HEK293 (cell line): ENCODE measurements at regions not wholly inside any gene's neighbourhood (a gene's known extent, or its start where the extent isn't known, plus 50 kb on each side); places are given as distances from the start of the nearest gene placed in this dataset.

ENCODE experiments used
- CTCF ChIA-PET: fragments of 350-600 bp; formaldehyde crosslinking; extraction: SDS; loops from one replicate; lab custom pipeline; 2021; ENCODE audit warnings: antibody characterized with exemption; lab: Yijun Ruan, JAX
- POLR2A ChIA-PET: fragments of 300-600 bp; formaldehyde crosslinking; extraction: SDS; loops from one replicate; lab custom pipeline; 2020; ENCODE audit warnings: antibody characterized with exemption, inconsistent platforms; lab: Yijun Ruan, JAX
- H3K27ac ChIP-seq: fragments of 200-500 bp; sonication (Bioruptor generic); 2 replicates; pipeline ENCODE4 v1.5.1; 2014; ENCODE audit warnings: low read depth, low read length, control low read depth, inconsistent platforms; ENCODE audit errors: extremely low read depth
- H3K36me3 ChIP-seq, 2 experiments: fragments of 200-500 bp in 1 of 2; sonication (Bioruptor generic) in 1 of 2; 1 replicate in 1 of 2; 2 replicates in 1 of 2; pipeline ENCODE4 v1.5.1; 2014 to 2017; ENCODE audit warnings: inconsistent platforms in 2 of 2, low read length in 2 of 2; ENCODE audit not compliant: control insufficient read depth in 2 of 2, insufficient read depth in 1 of 2
- H3K4me1 ChIP-seq: fragments of 200-500 bp; sonication (Bioruptor generic); 2 replicates; pipeline ENCODE4 v1.5.1; 2014; ENCODE audit warnings: mild to moderate bottlenecking, low read length, inconsistent platforms; ENCODE audit not compliant: control insufficient read depth, insufficient read depth
- H3K4me3 ChIP-seq: 2 replicates; pipeline ENCODE4 v1.5.1; 2011; ENCODE audit warnings: low read depth, mild to moderate bottlenecking, control low read depth, low read length, moderate library complexity
- H3K9me3 ChIP-seq: fragments of 200-500 bp; sonication (Bioruptor generic); 2 replicates; pipeline ENCODE4 v1.5.1; 2014; ENCODE audit warnings: low read depth, low read length, inconsistent platforms; ENCODE audit not compliant: control insufficient read depth, insufficient read depth
- GLI2 ChIP-seq: fragments of 450-650 bp; formaldehyde crosslinking; IDR thresholded peaks from 2 replicates; pipeline ENCODE4; 2017; ENCODE audit warnings: missing biosample characterization, missing genetic modification characterization, low read depth, borderline replicate concordance
- GLIS1 ChIP-seq: fragments of 450-650 bp; formaldehyde crosslinking; IDR thresholded peaks from 2 replicates; pipeline ENCODE4 v1.5.1; 2016; ENCODE audit warnings: missing biosample characterization, missing genetic modification characterization
- OVOL3 ChIP-seq: fragments of 450-650 bp; formaldehyde crosslinking; IDR thresholded peaks from 2 replicates; pipeline ENCODE4 v1.5.1; 2016; ENCODE audit warnings: missing biosample characterization, missing genetic modification characterization
- ZNF10 ChIP-seq: fragments of 450-650 bp; formaldehyde crosslinking; IDR thresholded peaks from 2 replicates; pipeline ENCODE4 v1.5.1; 2017; ENCODE audit warnings: missing biosample characterization, missing genetic modification characterization
- ZNF138 ChIP-seq: fragments of 450-650 bp; formaldehyde crosslinking; IDR thresholded peaks from 2 replicates; pipeline ENCODE4 v1.5.1; 2016; ENCODE audit warnings: missing biosample characterization, missing genetic modification characterization, borderline replicate concordance
- ZNF146 ChIP-seq: fragments of 450-650 bp; formaldehyde crosslinking; IDR thresholded peaks from 2 replicates; pipeline ENCODE4 v1.5.1; 2016; ENCODE audit warnings: missing biosample characterization, missing genetic modification characterization
- ZNF174 ChIP-seq: fragments of 450-650 bp; formaldehyde crosslinking; IDR thresholded peaks from 2 replicates; pipeline ENCODE4 v1.5.0; 2017; ENCODE audit warnings: missing biosample characterization, mild to moderate bottlenecking, missing genetic modification characterization
- ZNF19 ChIP-seq: fragments of 450-650 bp; formaldehyde crosslinking; IDR thresholded peaks from 2 replicates; pipeline ENCODE4; 2016; ENCODE audit warnings: missing biosample characterization, missing genetic modification characterization, low read depth
- ZNF223 ChIP-seq: fragments of 450-650 bp; formaldehyde crosslinking; IDR thresholded peaks from 2 replicates; pipeline ENCODE4 v1.5.1; 2016; ENCODE audit warnings: missing biosample characterization, missing genetic modification characterization
- ZNF488 ChIP-seq: fragments of 450-650 bp; formaldehyde crosslinking; IDR thresholded peaks from 2 replicates; pipeline ENCODE4 v1.5.1; 2016; ENCODE audit warnings: missing biosample characterization, missing genetic modification characterization
- ZNF501 ChIP-seq: fragments of 450-650 bp; formaldehyde crosslinking; IDR thresholded peaks from 2 replicates; pipeline ENCODE4 v1.5.1; 2016; ENCODE audit warnings: missing biosample characterization, missing genetic modification characterization
- ZNF510 ChIP-seq: fragments of 450-650 bp; formaldehyde crosslinking; IDR thresholded peaks from 2 replicates; pipeline ENCODE4 v1.5.1; 2018; ENCODE audit warnings: mild to moderate bottlenecking, missing genetic modification characterization, missing biosample characterization; ENCODE audit not compliant: insufficient replicate concordance
- ZNF571 ChIP-seq: fragments of 450-650 bp; formaldehyde crosslinking; IDR thresholded peaks from 2 replicates; pipeline ENCODE4 v1.5.0; 2017; ENCODE audit warnings: missing biosample characterization, missing genetic modification characterization
- ZNF610 ChIP-seq: fragments of 450-650 bp; formaldehyde crosslinking; IDR thresholded peaks from 2 replicates; pipeline ENCODE4 v1.5.1; 2016; ENCODE audit warnings: missing biosample characterization, missing genetic modification characterization, borderline replicate concordance
- ZNF621 ChIP-seq: fragments of 450-650 bp; formaldehyde crosslinking; IDR thresholded peaks from 2 replicates; pipeline ENCODE4 v1.5.1; 2017; ENCODE audit warnings: missing biosample characterization, missing genetic modification characterization
- ZNF629 ChIP-seq: fragments of 450-650 bp; formaldehyde crosslinking; IDR thresholded peaks from 2 replicates; pipeline ENCODE4 v1.5.1; 2017; ENCODE audit warnings: missing biosample characterization, missing genetic modification characterization
- ZNF660 ChIP-seq: fragments of 450-650 bp; IDR thresholded peaks from 2 replicates; pipeline ENCODE4 v1.5.1; 2018; ENCODE audit warnings: missing biosample characterization, mild to moderate bottlenecking, missing genetic modification characterization
- ZNF701 ChIP-seq: fragments of 450-650 bp; formaldehyde crosslinking; IDR thresholded peaks from 2 replicates; pipeline ENCODE4 v1.5.1; 2016; ENCODE audit warnings: missing biosample characterization, missing genetic modification characterization
- ZNF792 ChIP-seq: fragments of 450-650 bp; formaldehyde crosslinking; IDR thresholded peaks from 2 replicates; pipeline ENCODE4 v1.5.1; 2016; ENCODE audit warnings: missing biosample characterization, missing genetic modification characterization
- ZNF843 ChIP-seq: fragments of 450-650 bp; formaldehyde crosslinking; IDR thresholded peaks from 2 replicates; pipeline ENCODE4 v1.5.1; 2016; ENCODE audit warnings: missing biosample characterization, missing genetic modification characterization
- ZSCAN23 ChIP-seq: fragments of 450-650 bp; formaldehyde crosslinking; IDR thresholded peaks from 2 replicates; pipeline ENCODE4 v1.5.1; 2016; ENCODE audit warnings: missing biosample characterization, missing genetic modification characterization
- TF ChIP-seq, protein P1 (sequence below): fragments of 450-650 bp; formaldehyde crosslinking; IDR thresholded peaks from 2 replicates; pipeline ENCODE4 v1.5.1; 2016; ENCODE audit warnings: missing biosample characterization, missing genetic modification characterization

DNA sequence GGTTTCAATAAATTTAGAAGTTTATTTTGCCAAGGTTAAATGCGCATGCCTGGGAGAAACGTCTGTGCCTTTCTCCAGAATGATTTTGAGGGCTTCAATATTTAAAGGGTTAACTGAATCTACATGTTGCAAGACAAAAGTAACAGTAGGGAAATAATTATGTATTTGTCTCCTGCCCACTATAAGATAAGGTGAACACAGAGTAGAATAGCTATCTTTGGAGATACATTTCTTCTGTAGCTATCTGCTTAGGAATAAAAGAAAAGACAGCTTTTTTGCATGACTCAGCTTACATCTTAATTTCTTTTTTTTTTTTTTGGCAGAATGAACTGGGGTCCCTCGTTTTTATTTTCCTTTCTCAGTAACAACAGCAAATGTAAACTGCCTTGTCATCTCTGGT lies 1351.6 kb downstream of the AMY1C start:
- no peaks in the 10 kb centered on the region for H3K36me3 ChIP-seq
- H3K27ac ChIP-seq: no peak overlapping the region
- POLR2A ChIA-PET: no interaction called here
- CTCF ChIA-PET: interaction anchor here (0.6 kb wide), 1 partner anchor 32 kb away, joined by 4 read pairs; no protein-coding TSS in a partner anchor
- no peak overlapping the region for H3K4me3 ChIP-seq
- H3K4me1 ChIP-seq: no peaks in the 10 kb centered on the region
- H3K9me3 ChIP-seq: no peaks in the 10 kb centered on the region
- TF ChIP-seq ZNF223 (tag by site-specific recombination) (no peak), ZNF146 (tag by site-specific recombination) (no peak), GLIS1 (tag by site-specific recombination) (no peak), ZNF701 (tag by site-specific recombination) (no peak), ZNF621 (tag by site-specific recombination) (no peak), ZNF501 (tag by site-specific recombination) (no peak), ZSCAN23 (no peak), ZNF843 (tag by site-specific recombination) (no peak), GLI2 (tag by site-specific recombination) (no peak), ZNF174 (tag by site-specific recombination) (no peak), ZNF510 (tag by site-specific recombination) (no peak), OVOL3 (tag by site-specific recombination) (no peak), ZNF792 (tag by site-specific recombination) (no peak), ZNF629 (no peak), ZNF488 (no peak), ZNF19 (tag by site-specific recombination) (no peak), ZNF660 (tag by site-specific recombination) (no peak), ZNF571 (no peak)
- TF ChIP-seq, protein P1, sequence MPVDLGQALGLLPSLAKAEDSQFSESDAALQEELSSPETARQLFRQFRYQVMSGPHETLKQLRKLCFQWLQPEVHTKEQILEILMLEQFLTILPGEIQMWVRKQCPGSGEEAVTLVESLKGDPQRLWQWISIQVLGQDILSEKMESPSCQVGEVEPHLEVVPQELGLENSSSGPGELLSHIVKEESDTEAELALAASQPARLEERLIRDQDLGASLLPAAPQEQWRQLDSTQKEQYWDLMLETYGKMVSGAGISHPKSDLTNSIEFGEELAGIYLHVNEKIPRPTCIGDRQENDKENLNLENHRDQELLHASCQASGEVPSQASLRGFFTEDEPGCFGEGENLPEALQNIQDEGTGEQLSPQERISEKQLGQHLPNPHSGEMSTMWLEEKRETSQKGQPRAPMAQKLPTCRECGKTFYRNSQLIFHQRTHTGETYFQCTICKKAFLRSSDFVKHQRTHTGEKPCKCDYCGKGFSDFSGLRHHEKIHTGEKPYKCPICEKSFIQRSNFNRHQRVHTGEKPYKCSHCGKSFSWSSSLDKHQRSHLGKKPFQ (tag by site-specific recombination): no peak

DNA sequence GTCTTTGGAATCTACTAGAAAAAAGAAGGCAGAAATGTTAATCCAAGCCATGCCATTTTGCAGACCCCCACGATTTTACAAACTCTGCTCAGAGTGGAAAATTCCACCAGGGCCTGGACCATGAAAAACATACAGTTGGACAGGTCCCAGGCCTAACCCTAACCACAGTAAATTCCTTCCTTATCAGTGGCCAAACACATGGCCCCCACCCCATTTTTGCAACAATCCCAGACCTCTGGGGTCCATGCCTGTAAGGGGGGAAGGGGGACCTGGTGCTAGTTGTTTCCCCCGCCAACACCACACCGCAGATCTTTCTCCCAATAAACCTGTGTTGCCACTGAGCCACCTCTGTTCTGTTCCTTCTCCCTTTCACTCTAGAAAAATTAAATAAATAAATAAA lies 1352.7 kb downstream of the AMY1C start:
- no peak overlapping the region for H3K4me3 ChIP-seq
- H3K9me3 ChIP-seq: no peaks in the 10 kb centered on the region
- no peak overlapping the region for H3K27ac ChIP-seq
- H3K36me3 ChIP-seq: no peaks in the 10 kb centered on the region
- POLR2A ChIA-PET: no interaction called here
- no peak for TF ChIP-seq ZNF174 (tag by site-specific recombination)
- TF ChIP-seq ZNF10: no peak
- TF ChIP-seq ZNF610 (tag by site-specific recombination): no peak
- no peak for TF ChIP-seq ZNF146 (tag by site-specific recombination)
- TF ChIP-seq ZNF138 (tag by site-specific recombination): no peak
- TF ChIP-seq, protein P1 (tag by site-specific recombination): no peak
- no peak for TF ChIP-seq ZNF488
- no peaks in the 10 kb centered on the region for H3K4me1 ChIP-seq
- CTCF ChIA-PET: no interaction called here
